PC-9 (cell line): ENCODE measurements at regions not wholly inside any gene's neighbourhood (a gene's known extent, or its start where the extent isn't known, plus 50 kb on each side); places are given as distances from the start of the nearest gene placed in this dataset.

ENCODE experiments used
- EZH2 ChIP-seq: fragments of 200-600 bp; sonication (generic); IDR thresholded peaks from 2 replicates; pipeline ENCODE4 v1.8.0; 2017; ENCODE audit warnings: antibody characterized with exemption, low read depth
- TF ChIP-seq, protein P1 (sequence below): fragments of 200-600 bp; sonication (generic); conservative IDR thresholded peaks from 2 replicates; pipeline ENCODE4 v1.6.1; 2017; ENCODE audit warnings: mixed run types, antibody characterized with exemption, mild to moderate bottlenecking, moderate library complexity

DNA sequence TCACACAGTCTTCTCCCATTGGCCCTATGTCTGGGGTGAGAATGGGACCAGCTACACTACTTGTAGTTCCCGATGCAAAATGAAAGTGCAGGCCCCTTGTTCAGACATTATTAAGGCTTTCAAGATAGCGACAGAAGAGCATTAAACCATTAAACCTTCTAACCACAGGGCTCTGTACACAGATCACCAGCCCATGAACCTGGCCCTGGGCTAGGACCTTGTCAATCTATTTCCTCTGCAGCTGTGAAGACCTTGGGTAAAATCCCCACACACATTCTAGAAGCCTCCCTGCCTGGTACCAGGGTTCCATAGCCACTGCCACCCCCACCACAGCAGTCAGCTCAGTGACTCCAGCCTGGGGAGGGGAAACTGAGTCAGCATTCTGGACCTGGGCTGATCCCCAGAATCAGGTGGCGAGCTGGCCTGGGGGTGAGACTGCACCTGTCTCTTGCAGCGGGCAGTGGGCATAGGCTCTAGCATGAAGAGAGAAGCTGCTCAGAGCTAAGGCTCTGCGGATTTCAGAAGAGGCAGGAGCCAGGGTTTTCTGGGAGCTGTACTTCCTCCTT is 119.7 kb upstream of the LHX1 start:
- TF ChIP-seq, protein P1, sequence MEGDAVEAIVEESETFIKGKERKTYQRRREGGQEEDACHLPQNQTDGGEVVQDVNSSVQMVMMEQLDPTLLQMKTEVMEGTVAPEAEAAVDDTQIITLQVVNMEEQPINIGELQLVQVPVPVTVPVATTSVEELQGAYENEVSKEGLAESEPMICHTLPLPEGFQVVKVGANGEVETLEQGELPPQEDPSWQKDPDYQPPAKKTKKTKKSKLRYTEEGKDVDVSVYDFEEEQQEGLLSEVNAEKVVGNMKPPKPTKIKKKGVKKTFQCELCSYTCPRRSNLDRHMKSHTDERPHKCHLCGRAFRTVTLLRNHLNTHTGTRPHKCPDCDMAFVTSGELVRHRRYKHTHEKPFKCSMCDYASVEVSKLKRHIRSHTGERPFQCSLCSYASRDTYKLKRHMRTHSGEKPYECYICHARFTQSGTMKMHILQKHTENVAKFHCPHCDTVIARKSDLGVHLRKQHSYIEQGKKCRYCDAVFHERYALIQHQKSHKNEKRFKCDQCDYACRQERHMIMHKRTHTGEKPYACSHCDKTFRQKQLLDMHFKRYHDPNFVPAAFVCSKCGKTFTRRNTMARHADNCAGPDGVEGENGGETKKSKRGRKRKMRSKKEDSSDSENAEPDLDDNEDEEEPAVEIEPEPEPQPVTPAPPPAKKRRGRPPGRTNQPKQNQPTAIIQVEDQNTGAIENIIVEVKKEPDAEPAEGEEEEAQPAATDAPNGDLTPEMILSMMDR, result no peak
- no peak for TF ChIP-seq EZH2
